HepG2 (cell line): ENCODE measurements at regions not wholly inside any gene's neighbourhood (a gene's known extent, or its start where the extent isn't known, plus 50 kb on each side); places are given as distances from the start of the nearest gene placed in this dataset.
A peak's percentile ranks its signal among the peaks of the same experiment; 100 is the strongest.

Experiments used
- ATAC-seq: fragments of 200-7000 bp; cut with Tn5 transposase; 3 replicates; pipeline ENCODE4 v1.9.1; 2020; ENCODE audit warnings: mild to moderate bottlenecking, moderate library complexity
- BruUV-seq: library from RNA; stranded (reverse); fragments of 400-500 nt; replicated peaks from 2 replicates; lab custom pipeline; 2021; lab: Mats Ljungman, UMichigan
- CTCF ChIA-PET: fragments of 300-600 bp; formaldehyde crosslinking; extraction: SDS; loops from one replicate; lab custom pipeline; 2021; ENCODE audit warnings: low total read pairs, inconsistent platforms, low intra/inter-chr PET ratio; lab: Yijun Ruan, JAX
- POLR2A ChIA-PET: fragments of 350-600 bp; sonication (Branson Sonifier 250); formaldehyde crosslinking; loops from one replicate; lab custom pipeline; 2020; ENCODE audit warnings: antibody characterized with exemption, inconsistent platforms; lab: Yijun Ruan, JAX
- DNase-seq: peaks from one replicate; pipeline ENCODE4 v3.0.0-alpha.2; 2015; ENCODE audit warnings: low spot score
- FAIRE-seq: peaks from 3 replicates; lab custom pipeline; 2011; peaks lifted over from hg19 to GRCh38; lab: Jason Lieb, UNC
- H2AFZ ChIP-seq: one replicate; pipeline ENCODE4 v1.6.1; 2011; ENCODE audit warnings: low read length, inconsistent platforms
- H3K27ac ChIP-seq: fragments of 300-600 bp; 3 replicates; pipeline ENCODE4 v1.8.0; 2011; ENCODE audit warnings: mixed run types, mild to moderate bottlenecking, mixed read lengths, low read length, inconsistent platforms; ENCODE audit not compliant: insufficient read depth; ENCODE audit errors: extremely low read length
- H3K27me3 ChIP-seq, 2 experiments: fragments of 200-600 bp in 1 of 2; 2 replicates in 1 of 2; 3 replicates in 1 of 2; pipeline versions ENCODE4 v1.6.0 to v1.8.0; 2011; ENCODE audit warnings: low read length in 2 of 2, mild to moderate bottlenecking in 2 of 2, moderate library complexity in 2 of 2, inconsistent platforms in 1 of 2; ENCODE audit not compliant: insufficient read depth in 2 of 2, control insufficient read depth in 1 of 2
- H3K36me3 ChIP-seq, 2 experiments: fragments of 200-600 bp in 1 of 2; replicated peaks in 1 of 2; 2 replicates in 1 of 2; 3 replicates in 1 of 2; pipeline versions ENCODE4 v1.5.1 to v1.8.0; 2011; ENCODE audit warnings: low read length in 2 of 2, inconsistent platforms in 1 of 2; ENCODE audit not compliant: insufficient read depth in 2 of 2, control insufficient read depth in 1 of 2
- H3K4me1 ChIP-seq: 2 replicates; pipeline ENCODE4 v1.5.1; 2012; ENCODE audit warnings: low read length, inconsistent platforms; ENCODE audit not compliant: insufficient read depth
- H3K4me2 ChIP-seq: 2 replicates; pipeline ENCODE4 v1.6.0; 2011; ENCODE audit warnings: low read depth, low read length, inconsistent platforms
- H3K4me3 ChIP-seq, 3 experiments: fragments of 200-600 bp in 1 of 3; sonication (generic), shearing (Covaris generic) in 1 of 3; replicated peaks in 1 of 3; 2 replicates each; pipeline ENCODE4 v1.5.1; 2011 to 2016; ENCODE audit warnings: low read length in 3 of 3, inconsistent platforms in 2 of 3, low read depth in 2 of 3, mild to moderate bottlenecking in 2 of 3, control low read depth in 1 of 3, mixed read lengths in 1 of 3; ENCODE audit not compliant: insufficient read depth in 1 of 3
- H3K79me2 ChIP-seq: one replicate; pipeline ENCODE4 v1.6.1; 2011; ENCODE audit warnings: low read length, inconsistent platforms; ENCODE audit not compliant: insufficient read depth
- H3K9ac ChIP-seq: 2 replicates; pipeline ENCODE4 v1.6.0; 2011; ENCODE audit warnings: mild to moderate bottlenecking, low read depth, low read length, inconsistent platforms; ENCODE audit not compliant: insufficient read depth
- H3K9me3 ChIP-seq: 2 replicates; pipeline ENCODE4 v1.5.1; 2012; ENCODE audit warnings: mild to moderate bottlenecking, low read length
- H4K20me1 ChIP-seq: 2 replicates; pipeline ENCODE4 v1.6.0; 2011; ENCODE audit warnings: inconsistent platforms, mild to moderate bottlenecking, low read length, moderate library complexity; ENCODE audit not compliant: insufficient read depth
- CHD2 ChIP-seq: IDR thresholded peaks from 2 replicates; pipeline ENCODE4 v1.6.1; 2011; ENCODE audit warnings: low read depth, low read length, improper control_type of control experiment
- CTCF ChIP-seq: sonication (generic); formaldehyde crosslinking; IDR thresholded peaks from 2 replicates; pipeline ENCODE4 v1.5.0; 2020; ENCODE audit warnings: mild to moderate bottlenecking, missing genetic modification reagents, moderate library complexity
- DBP ChIP-seq: sonication (generic); formaldehyde crosslinking; IDR thresholded peaks from 2 replicates; pipeline ENCODE4 v1.4.0; 2020; ENCODE audit warnings: missing genetic modification reagents; ENCODE audit errors: not compliant biosample characterization
- PHF8 ChIP-seq: sonication (generic); formaldehyde crosslinking; IDR thresholded peaks from 2 replicates; pipeline ENCODE4 v1.5.0; 2020; ENCODE audit warnings: missing genetic modification reagents
- PRDM10 ChIP-seq: sonication (generic); formaldehyde crosslinking; IDR thresholded peaks from 2 replicates; pipeline ENCODE4 v1.4.0; 2020; ENCODE audit warnings: low read depth, missing genetic modification reagents
- SMARCE1 ChIP-seq: fragments of 450-650 bp; IDR thresholded peaks from 2 replicates; pipeline ENCODE4 v1.6.1; 2017; ENCODE audit warnings: borderline replicate concordance
- STAG1 ChIP-seq: sonication (generic); formaldehyde crosslinking; IDR thresholded peaks from 2 replicates; pipeline ENCODE4 v1.4.0; 2020; ENCODE audit warnings: missing genetic modification reagents
- ZNF20 ChIP-seq: sonication (generic); formaldehyde crosslinking; IDR thresholded peaks from 2 replicates; pipeline ENCODE4 v1.4.0; 2020; ENCODE audit warnings: mild to moderate bottlenecking, moderate library complexity, missing genetic modification reagents
- ZNF205 ChIP-seq: IDR thresholded peaks from 2 replicates; pipeline ENCODE4 v1.6.1; 2018; ENCODE audit warnings: missing biosample characterization, missing genetic modification reagents
- ZNF274 ChIP-seq: sonication (generic); formaldehyde crosslinking; IDR thresholded peaks from 2 replicates; pipeline ENCODE4 v1.5.1; 2020; ENCODE audit warnings: mild to moderate bottlenecking, missing genetic modification reagents
- ZNF576 ChIP-seq: sonication (generic); formaldehyde crosslinking; IDR thresholded peaks from 2 replicates; pipeline ENCODE4 v1.4.0; 2020; ENCODE audit warnings: mild to moderate bottlenecking, missing genetic modification reagents
- ZNF878 ChIP-seq: sonication (generic); formaldehyde crosslinking; IDR thresholded peaks from 2 replicates; pipeline ENCODE4 v1.8.1; 2023; ENCODE audit warnings: mild to moderate bottlenecking, missing genetic modification reagents, moderate library complexity
- ZSCAN20 ChIP-seq: sonication (generic); formaldehyde crosslinking; IDR thresholded peaks from 2 replicates; pipeline ENCODE4 v1.4.0; 2020; ENCODE audit warnings: missing genetic modification reagents, mild to moderate bottlenecking, borderline replicate concordance
- in situ Hi-C: cut with HindIII; loops from 2 replicates; pipeline ENCODE4 v1.10.0; 2017; ENCODE audit warnings: low pct_unique_long_range_greater_than_20kb; ENCODE audit not compliant: extremely low pct_ligation_motif_present
- intact Hi-C: fragments of 100-400 bp; cut with micrococcal nuclease; formaldehyde crosslinking; loops from one replicate; pipeline ENCODE4 v1.10.0; 2022; ENCODE audit not compliant: unreplicated experiment

GRCh38 chr12:23211384-23212320, 586.7 kb downstream of the ETNK1 start (continued):
- no peak for TF ChIP-seq PRDM10 (CRISPR knock-in tag)
- TF ChIP-seq PHF8 (CRISPR knock-in tag): no peak
- no peak for TF ChIP-seq ZNF20 (CRISPR knock-in tag)
- no peak for TF ChIP-seq ZSCAN20 (CRISPR knock-in tag)
- no peak for TF ChIP-seq ZNF878 (CRISPR knock-in tag)
- TF ChIP-seq, all 625 proteins: peak for 0

GRCh38 chr12:23217158-23217557, 592.2 kb downstream of the ETNK1 start:
- intact Hi-C loops: no loop called here
- no peak for TF ChIP-seq CHD2
- no peak for TF ChIP-seq ZNF274 (CRISPR knock-in tag)
- peak; percentile 37 for TF ChIP-seq STAG1
- TF ChIP-seq CTCF (CRISPR knock-in tag): peak; percentile 22; the same call in 1 of the 2 replicates
- no peak for TF ChIP-seq ZNF576
- no peak for TF ChIP-seq DBP (CRISPR knock-in tag)
- no peak for TF ChIP-seq SMARCE1
- no peak for TF ChIP-seq ZNF205 (CRISPR knock-in tag)

More at GRCh38 chr12:23217158-23217557, 592.2 kb downstream of the ETNK1 start:
- H3K9me3 ChIP-seq: no peaks in the 10 kb centered on the region
- BruUV-seq: no TSS peak
- FAIRE-seq: no peak
- no peak overlapping the region for H3K9ac ChIP-seq
- no peaks in the 10 kb centered on the region for H3K4me1 ChIP-seq
- H3K36me3 ChIP-seq: no peaks in the 10 kb centered on the region
- H3K79me2 ChIP-seq: no peaks in the 10 kb centered on the region
- no peaks in the 10 kb centered on the region for H3K27me3 ChIP-seq
- no peak overlapping the region for H2AFZ ChIP-seq
- H3K4me2 ChIP-seq: no peak overlapping the region
- no peak overlapping the region for H3K27ac ChIP-seq
- in situ Hi-C loops: no loop called here
- no peaks in the 10 kb centered on the region for H4K20me1 ChIP-seq
- H3K4me3 ChIP-seq: no peak overlapping the region
- POLR2A ChIA-PET: no interaction called here
- ATAC-seq: no peak
- CTCF ChIA-PET: no interaction called here
- DNase-seq: no peak
